Fibroblast of villous mesenchyme (primary cell): ENCODE measurements at regions not wholly inside any gene's neighbourhood (a gene's known extent, or its start where the extent isn't known, plus 50 kb on each side); places are given as distances from the start of the nearest gene placed in this dataset.

Source experiments
- DNase-seq: peaks from one replicate; pipeline ENCODE4 v3.0.0-alpha.2; 2010; ENCODE audit warnings: low read depth
- H3K4me3 ChIP-seq: 2 replicates; pipeline ENCODE4 v1.5.1; 2011; ENCODE audit warnings: low read depth, mild to moderate bottlenecking, low read length
- TF ChIP-seq, protein P1 (sequence below): IDR thresholded peaks from 2 replicates; pipeline ENCODE4 v1.5.1; 2012; ENCODE audit warnings: low read depth, mild to moderate bottlenecking, low read length; ENCODE audit not compliant: insufficient read depth

- TF ChIP-seq, protein P1, sequence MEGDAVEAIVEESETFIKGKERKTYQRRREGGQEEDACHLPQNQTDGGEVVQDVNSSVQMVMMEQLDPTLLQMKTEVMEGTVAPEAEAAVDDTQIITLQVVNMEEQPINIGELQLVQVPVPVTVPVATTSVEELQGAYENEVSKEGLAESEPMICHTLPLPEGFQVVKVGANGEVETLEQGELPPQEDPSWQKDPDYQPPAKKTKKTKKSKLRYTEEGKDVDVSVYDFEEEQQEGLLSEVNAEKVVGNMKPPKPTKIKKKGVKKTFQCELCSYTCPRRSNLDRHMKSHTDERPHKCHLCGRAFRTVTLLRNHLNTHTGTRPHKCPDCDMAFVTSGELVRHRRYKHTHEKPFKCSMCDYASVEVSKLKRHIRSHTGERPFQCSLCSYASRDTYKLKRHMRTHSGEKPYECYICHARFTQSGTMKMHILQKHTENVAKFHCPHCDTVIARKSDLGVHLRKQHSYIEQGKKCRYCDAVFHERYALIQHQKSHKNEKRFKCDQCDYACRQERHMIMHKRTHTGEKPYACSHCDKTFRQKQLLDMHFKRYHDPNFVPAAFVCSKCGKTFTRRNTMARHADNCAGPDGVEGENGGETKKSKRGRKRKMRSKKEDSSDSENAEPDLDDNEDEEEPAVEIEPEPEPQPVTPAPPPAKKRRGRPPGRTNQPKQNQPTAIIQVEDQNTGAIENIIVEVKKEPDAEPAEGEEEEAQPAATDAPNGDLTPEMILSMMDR: no peak
- H3K4me3 ChIP-seq: no peak overlapping the region
- DNase-seq: no peak
Observed at GRCh38 chr5:84549054-84549453, 164.4 kb upstream of the EDIL3 start.

- TF ChIP-seq, protein P1: no peak
- H3K4me3 ChIP-seq: no peak overlapping the region
- DNase-seq: no peak
Observed at GRCh38 chr5:84546686-84547085, 162.0 kb upstream of the EDIL3 start.

DNA sequence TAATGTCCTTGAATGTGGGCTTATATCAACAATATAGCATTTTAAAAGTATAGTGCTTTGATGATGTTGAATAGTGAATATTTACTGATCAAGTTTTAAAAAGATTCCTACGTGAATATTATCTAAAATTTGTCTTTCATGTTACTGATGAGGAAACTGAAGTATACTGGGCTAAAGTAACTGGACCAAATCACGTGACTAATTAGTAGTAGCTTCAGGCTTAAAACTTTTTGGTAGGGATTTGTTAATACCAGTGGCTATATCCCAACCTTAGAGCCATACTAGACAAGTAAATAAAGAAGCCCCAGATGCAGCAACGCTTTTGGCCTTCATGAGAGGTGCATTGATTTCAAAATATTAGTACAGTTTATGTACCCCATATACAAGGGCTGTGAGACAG is 152.1 kb upstream of the EDIL3 start:
- TF ChIP-seq, protein P1: no peak
- DNase-seq: no peak
- H3K4me3 ChIP-seq: no peak overlapping the region

GRCh38 chr5:84535281-84535680 is 150.6 kb upstream of the EDIL3 start:
- TF ChIP-seq, protein P1: no peak
- H3K4me3 ChIP-seq: no peak overlapping the region
- DNase-seq: no peak

DNA sequence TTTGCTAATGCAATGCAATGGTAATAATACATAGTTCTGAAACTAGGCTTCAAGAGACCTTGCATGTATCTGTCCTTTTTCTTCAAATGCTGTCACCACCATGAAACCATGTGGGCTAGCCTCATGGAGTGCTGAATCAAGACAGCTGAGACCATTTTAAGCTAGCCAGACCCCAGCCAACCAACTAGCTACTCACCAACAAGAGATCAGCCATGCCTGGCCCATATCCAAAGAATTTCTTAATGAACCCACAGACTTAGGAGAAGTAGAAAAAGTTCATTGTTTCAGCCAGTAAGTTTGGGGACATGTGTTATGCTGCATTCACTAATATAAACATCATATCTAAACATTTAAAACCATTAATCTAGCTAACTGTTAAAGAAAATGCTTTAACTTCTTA is 139.8 kb upstream of the EDIL3 start:
- TF ChIP-seq, protein P1: no peak

GRCh38 chr5:84518862-84519261 is 134.2 kb upstream of the EDIL3 start:
- no peak for DNase-seq
- H3K4me3 ChIP-seq: no peak overlapping the region
- TF ChIP-seq, protein P1: no peak

More for the DNA sequence above, 139.8 kb upstream of the EDIL3 start:
- no peak overlapping the region for H3K4me3 ChIP-seq
- no peak for DNase-seq

DNA sequence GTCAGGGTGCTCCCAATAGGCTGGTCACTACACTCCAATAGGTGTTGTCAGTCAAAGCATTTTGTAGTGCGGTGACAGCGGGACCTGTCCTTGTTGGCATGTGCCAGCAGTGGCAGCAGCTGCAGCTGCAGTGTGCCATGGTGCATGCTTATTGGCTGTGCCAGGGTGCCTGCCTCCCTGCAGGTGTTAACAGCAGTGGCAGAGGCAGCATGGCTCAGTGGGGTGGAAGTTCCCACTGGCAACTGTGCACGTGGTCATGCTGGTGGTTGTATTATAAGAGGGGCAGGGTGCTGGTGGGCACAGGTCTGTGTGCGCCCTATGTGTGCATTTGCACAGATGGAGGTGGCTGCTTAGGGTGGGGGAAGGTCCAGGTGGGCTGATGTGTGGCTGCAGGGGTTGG is 133.7 kb upstream of the EDIL3 start:
- no peak overlapping the region for H3K4me3 ChIP-seq

More for the DNA sequence above, 133.7 kb upstream of the EDIL3 start:
- DNase-seq: no peak
- TF ChIP-seq, protein P1: no peak
